Stimulated activated CD8-positive, alpha-beta memory T cell treated with anti-CD3 and anti-CD28 coated beads, Interleukin-2, amount 100 ng/mL, for 48 hours (primary cell): ENCODE measurements at regions not wholly inside any gene's neighbourhood (a gene's known extent, or its start where the extent isn't known, plus 50 kb on each side); places are given as distances from the start of the nearest gene placed in this dataset.

Source experiments
- DNase-seq, 2 donors: peaks; one replicate each; pipeline ENCODE4 v3.0.0-alpha.2; 2020; ENCODE audit warnings: low read depth in 2 of 2

DNA sequence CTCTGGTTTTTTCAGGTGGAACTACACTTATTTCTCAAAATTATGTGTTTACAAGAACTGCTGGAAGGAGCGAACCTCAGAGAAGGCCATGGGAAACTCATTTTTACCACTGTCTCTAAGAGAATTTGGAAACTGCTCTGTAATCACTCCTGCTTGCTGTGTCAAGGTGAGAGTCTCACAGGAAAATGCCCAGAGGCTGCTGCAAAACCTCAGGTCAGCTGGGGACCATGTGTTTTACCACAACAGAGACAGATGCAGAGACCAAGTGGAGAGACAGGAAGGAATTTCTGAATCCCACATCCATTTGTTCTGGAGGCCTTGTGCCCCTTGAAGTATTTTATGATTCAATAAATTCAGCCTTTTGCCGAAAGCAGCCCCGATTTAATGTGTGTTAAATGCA lies 743.8 kb upstream of the SLC10A2 start:
- DNase-seq = no peak

DNA sequence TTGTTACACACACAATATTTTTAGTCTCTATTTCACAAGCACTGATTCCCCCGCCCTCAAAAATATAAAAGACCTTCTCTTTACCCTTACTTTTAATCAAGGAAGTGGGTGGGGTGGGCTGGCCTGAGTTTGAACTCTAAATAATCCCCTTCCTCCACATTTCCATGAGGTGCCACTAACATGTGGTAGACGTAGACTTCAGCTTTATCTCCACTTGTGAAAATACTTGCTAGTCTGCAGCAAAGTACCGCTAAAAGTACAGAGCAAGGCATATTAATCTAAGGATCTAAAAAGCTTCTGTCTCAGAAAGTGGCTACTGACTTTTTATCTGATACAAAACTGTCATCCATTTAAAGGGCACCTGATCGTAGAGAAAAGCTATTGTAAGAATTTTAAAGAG lies 739.6 kb upstream of the SLC10A2 start:
- DNase-seq = no peak

DNA sequence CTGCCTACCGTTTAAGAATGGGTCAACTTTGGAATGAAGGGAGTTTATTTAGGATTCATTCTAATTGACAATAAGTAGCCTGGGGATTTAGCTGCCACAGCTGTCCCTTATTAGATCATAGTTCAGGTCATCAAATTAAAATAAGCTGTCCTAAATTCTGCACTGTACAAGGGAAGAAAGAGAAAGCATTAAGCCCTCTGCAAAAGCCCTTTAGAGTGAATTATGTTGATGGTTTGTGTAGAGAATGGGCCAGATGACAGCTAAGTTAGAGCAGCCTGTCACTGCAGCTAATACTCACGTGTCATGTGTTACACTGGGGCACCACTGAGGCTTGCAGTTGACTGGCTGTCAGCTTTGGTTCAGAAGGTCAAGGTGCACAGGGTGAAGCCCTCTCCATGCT lies 737.1 kb upstream of the SLC10A2 start:
- no peak for DNase-seq

DNA sequence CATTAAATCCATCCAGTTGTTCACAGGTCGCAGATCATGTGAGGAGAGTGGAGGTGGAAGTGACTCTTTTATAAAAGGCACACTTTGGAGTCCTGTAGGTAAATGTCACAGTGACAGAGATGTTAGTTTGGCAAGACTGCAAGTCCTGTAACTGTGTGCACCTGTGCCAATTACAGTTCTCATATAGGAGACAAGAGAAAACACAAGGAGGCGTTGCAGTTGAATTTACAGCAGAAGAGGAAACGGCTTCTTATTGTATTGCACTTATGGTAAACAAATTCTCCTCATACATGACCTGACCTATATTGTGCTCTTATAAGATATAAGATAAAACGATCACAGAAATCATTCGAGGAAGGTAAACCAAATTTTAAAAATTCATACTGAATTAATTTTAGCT lies 732.8 kb upstream of the SLC10A2 start:
- DNase-seq = no peak

DNA sequence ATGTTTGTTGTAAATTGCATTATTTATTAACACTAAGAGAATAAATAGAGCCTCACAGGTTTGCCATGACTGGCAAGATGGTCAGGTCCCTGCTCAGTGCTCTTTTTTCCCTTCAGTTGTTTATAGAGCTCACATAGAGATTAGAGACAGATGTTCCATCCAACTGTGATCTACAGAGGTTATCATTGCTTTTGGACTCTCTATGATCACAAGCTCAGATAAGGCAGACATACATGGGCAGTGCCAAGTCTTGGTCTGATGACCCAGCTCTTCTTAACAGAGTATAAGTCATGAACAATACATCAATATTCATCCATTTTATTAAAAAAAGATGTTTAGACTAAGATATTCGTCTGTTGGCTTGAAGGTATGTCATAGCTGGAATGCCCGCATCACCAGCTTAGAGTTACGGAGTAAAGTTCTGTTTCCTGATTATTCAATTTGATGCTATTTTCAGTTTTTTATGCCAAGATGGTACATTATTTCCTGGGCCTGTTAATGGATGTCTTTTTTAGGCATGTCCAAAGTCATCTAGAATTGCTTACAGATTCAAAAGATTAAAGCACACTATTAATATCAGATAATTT lies 729.8 kb upstream of the SLC10A2 start:
- no peak for DNase-seq

DNA sequence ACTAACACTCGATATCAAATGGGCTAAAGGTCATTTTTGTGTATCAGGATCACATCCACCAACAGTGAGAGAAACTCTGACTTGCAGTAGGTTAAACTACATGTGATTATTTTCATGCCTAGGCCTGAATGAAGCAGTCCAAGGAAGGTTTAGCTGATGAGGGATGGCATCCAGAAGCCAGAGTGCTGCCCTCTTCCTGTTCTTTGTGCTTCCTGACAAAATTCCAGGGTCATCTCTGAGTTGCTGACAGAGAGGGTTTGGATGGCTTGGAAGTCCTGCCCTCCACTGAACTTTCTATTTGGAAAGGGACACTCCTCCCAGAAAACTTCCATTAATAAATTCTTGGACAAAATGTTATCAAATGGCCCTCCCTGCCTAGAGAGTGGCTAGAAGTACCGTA lies 728.3 kb upstream of the SLC10A2 start:
- DNase-seq = no peak

DNA sequence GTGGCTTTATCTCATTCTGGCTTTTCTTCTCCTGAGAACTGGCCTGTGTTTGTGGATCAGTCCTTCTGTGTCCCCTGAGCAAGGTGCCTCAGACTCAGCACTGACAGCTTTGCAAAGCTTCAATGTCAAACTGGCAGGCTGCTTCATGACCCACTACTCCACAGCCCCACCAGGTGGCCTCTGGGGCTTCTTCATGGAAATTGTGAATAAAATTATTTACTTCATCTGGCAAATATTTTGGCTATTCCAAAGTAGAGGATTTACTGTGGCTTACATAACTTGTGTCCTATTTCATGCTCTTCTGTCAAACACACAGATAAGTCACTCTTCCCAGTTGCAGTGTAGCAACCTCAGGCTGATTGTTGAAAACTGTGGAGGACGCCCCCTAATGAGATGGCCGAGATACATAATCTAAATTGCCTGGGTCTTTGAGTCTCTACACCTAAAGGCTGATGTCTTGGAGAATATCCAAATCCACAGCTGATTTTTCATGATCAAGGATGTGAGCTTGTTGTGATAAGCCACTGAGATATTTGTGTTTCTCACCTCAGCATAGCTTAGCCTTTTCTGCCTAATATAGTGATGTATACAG lies 721.9 kb upstream of the SLC10A2 start:
- no peak for DNase-seq

DNA sequence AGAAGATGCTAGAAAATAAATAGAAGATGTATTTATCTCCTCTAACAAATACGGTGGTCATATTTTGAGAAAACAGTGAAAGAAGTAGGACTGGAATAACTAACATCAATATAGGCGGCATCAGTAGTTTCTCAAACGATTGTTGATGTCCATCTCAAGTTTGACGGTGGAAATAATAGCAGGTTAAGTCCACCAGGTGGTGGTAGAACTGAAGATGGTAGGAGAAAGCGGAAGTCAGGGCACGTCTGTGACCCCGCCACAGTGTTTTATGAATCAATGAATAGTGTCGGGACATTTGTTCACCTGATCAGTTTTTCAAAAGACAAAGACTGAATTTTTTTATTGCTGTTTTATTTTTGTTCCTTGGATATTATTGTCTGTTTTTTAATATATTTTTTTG lies 706.4 kb upstream of the SLC10A2 start:
- DNase-seq = no peak

DNA sequence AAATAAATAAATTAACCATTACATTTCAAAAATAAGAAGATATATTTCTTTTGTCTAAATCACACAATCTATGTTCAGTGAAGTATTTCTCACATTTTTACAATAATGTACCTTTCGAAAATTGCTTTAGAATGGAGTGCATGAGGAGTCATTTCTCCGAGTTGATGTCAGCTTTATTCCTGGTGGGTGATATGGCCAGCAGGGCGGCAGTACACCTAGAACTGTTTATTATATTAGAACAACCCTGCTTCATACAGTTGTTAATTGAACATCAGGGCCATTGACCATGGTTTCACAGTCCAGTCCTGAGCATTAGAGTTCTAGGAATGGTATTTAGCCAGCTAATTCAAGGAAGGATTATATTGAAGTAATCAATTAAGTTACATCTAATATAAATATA lies 696.3 kb upstream of the SLC10A2 start:
- DNase-seq = no peak

DNA sequence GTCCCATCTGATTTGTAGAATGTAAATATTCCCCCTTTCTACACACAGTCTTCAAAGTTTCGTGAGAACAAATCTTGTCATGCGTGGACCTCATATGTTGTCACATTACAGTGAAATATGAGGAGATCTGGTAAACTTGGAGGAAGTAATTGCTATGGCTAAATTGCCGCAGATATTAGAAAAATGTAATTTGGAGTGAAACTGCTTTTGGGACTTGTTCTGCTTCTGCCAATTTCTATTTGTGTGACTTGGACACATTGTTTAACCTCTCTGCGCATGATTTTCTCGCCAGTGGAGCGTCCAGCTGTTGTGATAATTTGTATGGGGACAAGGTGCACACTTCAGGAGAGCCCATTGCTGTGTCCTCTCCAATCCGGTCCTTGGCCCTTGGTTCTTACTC lies 693.1 kb upstream of the SLC10A2 start:
- DNase-seq = no peak

DNA sequence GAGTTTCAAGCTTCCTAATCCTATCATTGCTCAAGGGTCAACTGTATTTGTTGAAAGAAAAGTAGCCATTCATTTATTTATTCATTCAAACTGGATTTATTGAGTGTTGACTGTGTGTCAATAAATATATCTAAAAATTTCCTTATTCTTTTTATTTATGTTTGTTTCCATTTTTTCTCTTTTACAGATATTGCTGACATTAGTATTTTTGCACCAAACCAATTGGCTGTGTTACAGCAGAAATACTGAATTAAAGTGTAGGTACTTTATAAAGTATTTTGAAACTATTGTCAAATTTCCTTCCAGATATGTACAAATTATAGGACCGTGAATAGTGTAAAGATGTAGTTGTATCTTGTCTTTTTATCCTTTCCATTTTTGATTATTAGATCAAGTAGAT lies 692.0 kb upstream of the SLC10A2 start:
- no peak for DNase-seq

DNA sequence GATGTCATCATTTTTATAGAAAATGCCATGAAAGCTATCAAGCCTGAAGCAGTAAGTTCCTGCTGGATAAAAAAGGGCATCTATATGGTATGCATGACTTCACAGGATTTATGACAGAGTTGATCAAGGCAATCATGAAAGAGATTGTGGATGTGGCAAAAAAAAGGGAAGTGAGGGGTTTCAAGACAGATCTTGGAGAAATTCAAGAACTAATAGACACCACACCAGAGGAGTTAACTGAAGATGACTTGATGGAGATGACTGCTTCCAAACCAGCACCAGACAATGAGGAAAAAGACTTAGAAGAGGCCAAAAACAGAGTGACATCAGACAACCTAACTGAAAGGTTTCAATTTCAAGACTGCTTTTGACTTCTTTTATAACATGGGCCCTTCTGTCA lies 691.1 kb upstream of the SLC10A2 start:
- no peak for DNase-seq

DNA sequence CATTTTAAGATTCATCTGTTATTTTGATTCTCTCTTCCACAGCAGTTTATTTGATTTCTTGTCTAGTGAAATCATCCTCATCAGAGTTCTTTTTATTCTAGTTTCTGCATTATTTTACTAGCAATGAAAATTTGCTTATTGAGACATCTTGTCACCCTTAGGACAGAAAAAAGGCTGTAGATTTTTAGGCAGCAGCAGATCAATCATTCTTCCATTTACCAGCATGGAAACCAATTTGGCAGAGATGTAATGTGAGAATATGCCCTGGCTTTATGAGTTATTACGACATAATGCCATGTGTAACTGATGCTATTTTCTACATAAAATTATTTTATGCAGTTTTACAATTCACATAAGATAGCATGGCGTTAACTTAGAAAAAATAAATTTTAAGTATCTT lies 688.6 kb upstream of the SLC10A2 start:
- no peak for DNase-seq

DNA sequence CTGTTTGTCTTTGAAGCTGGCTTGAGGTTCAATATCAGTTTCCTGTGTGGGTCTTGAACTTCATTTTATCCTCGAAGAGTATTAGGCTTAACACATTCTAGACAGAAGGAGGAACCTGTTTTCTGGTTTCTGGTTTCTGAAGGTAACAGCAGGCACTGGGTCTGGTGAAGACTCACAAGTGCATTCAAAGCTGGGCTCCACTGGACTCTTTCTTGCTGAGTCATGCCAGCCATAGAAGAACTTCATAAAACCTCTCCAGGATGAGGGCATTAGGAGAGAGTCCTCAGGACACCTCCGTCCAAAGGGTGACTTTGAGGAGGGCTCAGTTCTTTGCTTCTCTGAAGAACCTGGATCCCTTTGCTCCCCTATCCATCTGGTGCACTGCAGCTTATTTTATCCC lies 668.6 kb upstream of the SLC10A2 start:
- no peak for DNase-seq

DNA sequence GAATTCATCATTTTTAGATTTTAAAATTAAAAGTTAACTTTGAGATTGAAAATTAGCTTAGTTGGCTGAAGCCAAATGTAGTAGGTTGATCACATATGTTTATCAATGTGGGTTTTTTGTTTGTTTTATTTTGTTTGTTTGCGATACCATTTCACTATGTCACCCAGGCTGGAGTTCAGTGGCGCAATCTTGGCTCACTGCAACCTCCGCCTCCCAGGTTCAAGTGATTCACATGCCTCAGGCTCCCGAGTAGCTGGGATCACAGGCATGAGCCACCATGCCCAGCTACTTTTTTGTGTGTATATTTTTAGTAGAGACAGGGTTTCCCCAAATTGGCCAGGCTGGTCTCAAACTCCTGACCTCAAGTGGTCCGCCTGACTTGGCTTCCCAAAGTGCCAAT lies 665.7 kb upstream of the SLC10A2 start:
- no peak for DNase-seq

DNA sequence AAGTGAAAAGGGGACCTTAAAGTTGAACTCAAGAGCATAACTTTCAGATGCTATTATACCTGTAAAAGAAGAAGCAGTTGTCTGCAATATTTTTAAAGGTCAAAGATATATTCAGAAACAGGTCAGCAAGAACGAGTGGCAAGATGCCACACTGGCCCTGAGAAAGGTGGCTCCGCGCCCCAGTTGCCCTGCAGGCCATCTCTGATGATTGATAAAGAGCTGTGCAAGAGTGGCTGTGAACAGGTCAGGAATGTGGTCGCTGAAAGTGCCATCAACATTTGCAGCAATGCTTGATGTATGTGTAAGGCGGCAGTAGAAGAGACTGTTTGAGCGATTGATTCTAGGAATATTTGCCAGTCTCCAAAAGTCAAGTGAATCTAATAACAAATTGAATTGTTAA lies 664.2 kb upstream of the SLC10A2 start:
- DNase-seq = no peak

DNA sequence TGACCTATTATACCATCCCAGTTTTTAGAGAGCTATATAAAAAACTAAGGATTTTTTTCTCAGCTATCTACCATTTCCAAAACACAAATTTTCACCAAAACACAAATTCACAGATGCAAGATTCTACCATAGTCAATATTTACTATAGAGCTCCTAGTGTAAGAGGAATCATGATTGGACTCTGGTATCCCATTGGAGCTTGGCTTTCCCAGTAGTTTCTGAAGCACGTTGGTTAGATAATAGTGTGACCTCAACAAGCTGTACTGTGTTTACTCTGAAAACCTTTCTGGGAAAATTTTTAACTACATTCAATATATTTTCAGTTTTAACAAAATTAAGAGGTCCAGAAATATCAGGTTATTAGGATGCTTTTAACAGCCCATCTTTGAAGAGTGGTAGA lies 660.6 kb upstream of the SLC10A2 start:
- DNase-seq = no peak

DNA sequence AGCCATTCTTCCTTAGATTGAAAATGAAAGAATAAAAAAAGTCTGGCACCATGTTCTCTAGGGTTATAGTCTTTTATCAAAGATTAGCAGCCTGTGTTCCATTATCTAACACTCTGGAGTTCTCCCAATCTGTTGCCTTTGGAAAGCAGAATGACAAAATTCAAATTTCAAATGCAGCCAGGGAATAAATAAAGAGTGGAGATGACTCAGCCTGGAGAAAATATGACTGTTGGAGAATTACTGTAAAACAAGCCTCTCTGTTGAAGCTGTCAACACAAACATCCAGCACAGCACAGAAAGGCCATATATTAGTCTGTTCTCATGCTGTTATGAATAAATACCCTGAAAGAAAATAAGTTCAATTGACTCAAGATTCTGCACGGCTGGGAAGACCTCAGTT lies 650.5 kb upstream of the SLC10A2 start:
- DNase-seq = no peak

DNA sequence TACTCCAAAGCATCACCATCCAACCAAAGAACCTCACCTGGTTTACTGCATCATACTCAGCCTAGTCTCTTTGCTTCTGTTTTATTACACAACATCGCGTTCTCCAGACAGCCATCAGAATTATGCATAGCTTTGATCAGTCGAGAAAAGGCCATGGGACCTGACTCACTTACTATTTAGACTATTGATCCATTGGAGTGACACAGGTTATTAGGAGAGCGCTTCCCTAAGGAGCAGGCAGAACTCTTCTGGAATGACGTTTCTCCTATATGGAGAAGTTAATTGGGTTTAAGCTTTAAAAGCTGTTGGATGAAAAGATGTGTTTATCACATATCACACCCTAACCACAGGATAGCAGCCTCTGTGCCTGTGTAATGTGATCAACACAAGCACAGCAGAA lies 649.1 kb upstream of the SLC10A2 start:
- no peak for DNase-seq

DNA sequence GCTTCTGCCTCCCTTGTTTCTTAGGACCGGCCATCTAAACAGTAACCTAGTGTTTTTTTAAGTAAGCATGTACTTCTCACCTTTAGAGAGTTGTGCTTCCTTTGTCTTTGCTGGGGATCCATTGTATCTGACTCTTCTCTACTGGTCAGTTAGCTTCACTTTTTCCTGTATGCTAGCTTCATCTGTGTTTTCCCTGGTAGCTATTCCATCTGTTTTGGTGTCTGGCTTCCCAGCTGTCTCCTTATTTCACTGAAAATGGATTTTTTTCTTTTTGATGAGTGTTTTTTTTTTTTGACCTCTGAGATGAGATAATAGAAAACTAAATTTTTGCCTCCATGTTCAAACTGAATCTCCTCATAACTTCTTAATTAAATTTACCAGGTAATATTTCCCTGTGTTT lies 637.0 kb upstream of the SLC10A2 start:
- DNase-seq = no peak

DNA sequence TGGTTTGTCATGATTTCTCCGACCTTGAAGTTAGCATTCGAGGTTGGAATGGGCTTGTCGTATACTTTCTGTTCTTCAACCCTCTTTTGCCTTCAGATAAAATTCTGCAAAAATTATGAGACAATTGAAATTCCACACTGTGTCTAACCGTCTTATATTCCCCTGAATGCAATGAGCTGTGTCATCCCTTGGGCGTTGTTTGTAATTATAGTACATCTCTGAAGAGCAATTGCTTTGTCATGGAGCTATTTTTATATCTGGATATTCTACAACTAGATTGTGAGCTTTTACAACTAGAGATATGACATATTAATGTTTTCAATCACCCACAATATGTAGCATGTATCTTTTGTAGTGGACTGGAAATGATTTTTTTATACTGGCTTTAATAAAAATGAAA lies 631.8 kb upstream of the SLC10A2 start:
- no peak for DNase-seq

DNA sequence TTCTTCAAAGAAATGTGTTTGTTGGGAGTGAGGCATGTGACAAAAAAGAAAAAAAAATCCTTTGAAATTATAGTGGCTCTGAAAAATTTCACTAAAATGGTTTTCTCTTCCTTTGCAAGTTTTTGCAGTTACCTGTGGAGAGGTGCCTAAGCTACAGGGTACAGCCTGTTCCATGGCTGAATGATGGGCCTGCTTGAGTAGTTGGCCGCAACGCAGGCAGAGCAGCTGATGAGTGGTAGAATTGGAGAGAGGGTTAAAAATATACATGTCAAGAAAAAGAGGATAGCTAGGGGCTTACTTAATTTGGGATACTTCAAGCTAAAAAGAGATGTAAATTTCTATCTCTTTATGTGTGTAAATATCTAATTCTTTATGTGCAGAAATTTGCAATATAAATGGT lies 629.1 kb upstream of the SLC10A2 start:
- no peak for DNase-seq

DNA sequence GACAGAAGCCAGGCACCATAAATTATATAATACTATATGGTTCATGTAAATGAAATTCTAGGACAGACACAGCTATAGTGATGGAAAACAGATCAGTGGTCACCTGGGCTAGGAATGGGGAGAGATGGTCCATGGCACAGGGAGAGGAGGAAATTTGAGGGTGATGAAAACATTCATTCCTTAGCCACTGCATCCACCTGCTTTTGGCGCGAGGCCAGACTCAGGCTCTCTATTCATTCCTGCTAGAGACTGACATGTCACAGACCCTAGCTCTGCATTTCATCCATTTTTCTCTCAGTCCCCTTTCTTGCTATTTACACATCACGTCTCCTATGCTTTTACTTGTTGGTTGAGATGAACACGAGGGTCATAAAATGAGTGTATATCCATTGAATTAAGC lies 628.3 kb upstream of the SLC10A2 start:
- no peak for DNase-seq

DNA sequence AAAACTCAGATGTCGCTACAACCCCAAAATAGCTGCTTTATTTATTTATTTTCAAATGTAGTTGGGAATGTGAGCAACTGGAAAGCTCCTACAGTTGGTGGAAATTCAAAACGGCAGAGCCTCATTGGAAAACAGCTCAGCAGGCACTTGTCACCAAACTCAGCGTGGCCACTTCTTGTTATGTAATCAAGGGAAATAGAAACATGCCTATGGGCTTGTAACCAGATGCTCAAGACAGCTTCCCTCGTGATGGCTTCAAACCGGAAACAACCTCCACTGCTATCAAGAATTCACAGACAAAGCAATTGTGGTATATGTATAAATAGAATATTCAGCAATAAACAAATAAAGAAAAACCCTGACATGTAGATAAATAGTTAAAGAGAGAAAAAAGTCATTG lies 627.8 kb upstream of the SLC10A2 start:
- DNase-seq = no peak
